ENCODE measurements at regions not wholly inside any gene's neighbourhood (a gene's known extent, or its start where the extent isn't known, plus 50 kb on each side); places are given as distances from the start of the nearest gene placed in this dataset.

GRCh38 chr6:49233483-49233882, 229.6 kb downstream of the MMUT start:
- H3K9me3 ChIP-seq, result peaks cover 0 to 3% (median 0%) of the 10 kb centered on the region in 3 donors
- H3K27ac ChIP-seq, result no peak overlapping the region
- no peaks in the 10 kb centered on the region for H3K4me1 ChIP-seq
- no peak for ATAC-seq
- H3K27me3 ChIP-seq, result no peaks in the 10 kb centered on the region
- TF ChIP-seq CTCF (IDR thresholded peaks at IDR 0.05) (no peak), POLR2A (IDR thresholded peaks at IDR 0.05) (no peak), POLR2AphosphoS5 (IDR thresholded peaks at IDR 0.05) (no peak)
- no peaks in the 10 kb centered on the region for H3K36me3 ChIP-seq
- H3K4me3 ChIP-seq, result no peak overlapping the region

- no peak overlapping the region for H3K27ac ChIP-seq
Measured at GRCh38 chr6:49225471-49225870, 237.6 kb downstream of the MMUT start.

GRCh38 chr6:49220293-49220692, 242.8 kb downstream of the MMUT start:
- H3K4me3 ChIP-seq, result no peak overlapping the region
- H3K4me1 ChIP-seq, result no peaks in the 10 kb centered on the region
- H3K36me3 ChIP-seq, result no peaks in the 10 kb centered on the region
- no peak for TF ChIP-seq CTCF (IDR thresholded peaks at IDR 0.05)
- no peaks in the 10 kb centered on the region for H3K27me3 ChIP-seq
- no peak for ATAC-seq
- WGBS, 2 donors (ENCODE audit: low coverage in 1 of 2), result 67 to 80% methylated on average over 1 of the region's 1 CpG
- peaks cover 0 to 7% (median 0%) of the 10 kb centered on the region in 3 donors for H3K9me3 ChIP-seq
- no peak overlapping the region for H3K27ac ChIP-seq

More at GRCh38 chr6:49225471-49225870, 237.6 kb downstream of the MMUT start:
- no peaks in the 10 kb centered on the region for H3K36me3 ChIP-seq
- TF ChIP-seq CTCF (IDR thresholded peaks at IDR 0.05) (no peak), POLR2A (IDR thresholded peaks at IDR 0.05) (no peak), EP300 (IDR thresholded peaks at IDR 0.05) (no peak), POLR2AphosphoS5 (IDR thresholded peaks at IDR 0.05) (no peak)
- 75 to 100% methylated on average over 1 of the region's 1 CpG for whole genome bisulfite sequencing, 2 donors (ENCODE audit: low coverage in 1 of 2)
- H3K4me1 ChIP-seq, result no peaks in the 10 kb centered on the region
- H3K9me3 ChIP-seq, result peaks cover 0 to 13% (median 0%) of the 10 kb centered on the region in 3 donors
- no peaks in the 10 kb centered on the region for H3K27me3 ChIP-seq
- H3K4me3 ChIP-seq, result no peak overlapping the region
- no peak for ATAC-seq

- ATAC-seq, result no peak
- TF ChIP-seq POLR2A (IDR thresholded peaks at IDR 0.05) (no peak), CTCF (IDR thresholded peaks at IDR 0.05) (no peak), EP300 (IDR thresholded peaks at IDR 0.05) (no peak), POLR2AphosphoS5 (IDR thresholded peaks at IDR 0.05) (no peak)
- H3K9me3 ChIP-seq, result peaks cover 0 to 5% (median 0%) of the 10 kb centered on the region in 3 donors
- no peaks in the 10 kb centered on the region for H3K36me3 ChIP-seq
- no peak overlapping the region for H3K4me3 ChIP-seq
- no peak overlapping the region for H3K27ac ChIP-seq
- H3K4me1 ChIP-seq, result no peaks in the 10 kb centered on the region
- H3K27me3 ChIP-seq, result no peaks in the 10 kb centered on the region
- WGBS, 2 donors (ENCODE audit: low coverage in 1 of 2), result 66 to 80% methylated on average over 1 to 2 of the region's 2 CpGs
Measured at GRCh38 chr6:49205526-49205925, 257.5 kb downstream of the MMUT start.

GRCh38 chr6:49202924-49203536, 260.0 kb downstream of the MMUT start:
- peaks cover 0 to 5% (median 0%) of the 10 kb centered on the region in 3 donors for H3K9me3 ChIP-seq
- WGBS, 2 donors (ENCODE audit: low coverage in 1 of 2), result 50 to 80% methylated on average over 1 to 3 of the region's 3 CpGs

More at GRCh38 chr6:49202924-49203536, 260.0 kb downstream of the MMUT start:
- Histone ChIP-seq H3K4me1 (no peaks in the 10 kb centered on the region), H3K36me3 (no peaks in the 10 kb centered on the region), H3K4me3 (no peak overlapping the region), H3K27ac (no peak overlapping the region), H3K27me3 (no peaks in the 10 kb centered on the region)
- no peak for ATAC-seq
- TF ChIP-seq POLR2A (IDR thresholded peaks at IDR 0.05) (no peak), POLR2AphosphoS5 (IDR thresholded peaks at IDR 0.05) (no peak), CTCF (IDR thresholded peaks at IDR 0.05) (no peak), EP300 (IDR thresholded peaks at IDR 0.05) (no peak)

All from gastroesophageal sphincter (tissue), 4 donors.